ENCODE measurements at regions not wholly inside any gene's neighbourhood (a gene's known extent, or its start where the extent isn't known, plus 50 kb on each side); places are given as distances from the start of the nearest gene placed in this dataset.
"Not testable (repeated sequence)": the region's sequence is repeated elsewhere in the genome, so short reads cannot be mapped to it uniquely, and the experiment has no call there.

- Histone ChIP-seq H3K9me3 (peaks cover 0 to 4% of the 10 kb centered on the region in 2 donors), H3K4me3 (no peak overlapping the region), H3K4me1 (no peaks in the 10 kb centered on the region), H3K36me3 (no peaks in the 10 kb centered on the region), H3K27me3 (no peaks in the 10 kb centered on the region), H3K27ac (no peak overlapping the region)
- intact Hi-C loops (cut with DNase I) = no loop called here
- ATAC-seq (no peak), DNase-seq (no peak)
- TF ChIP-seq CTCF (IDR thresholded peaks at IDR 0.05) = no peak
These were observed 1071.2 kb downstream of the TYW1 start for GRCh38 chr7:68067845-68068244.

GRCh38 chr7:68070992-68071391 lies 1074.4 kb downstream of the TYW1 start:
- no peak for ATAC-seq
- Histone ChIP-seq H3K27me3 (no peaks in the 10 kb centered on the region), H3K4me1 (no peaks in the 10 kb centered on the region), H3K4me3 (no peak overlapping the region), H3K27ac (no peak overlapping the region), H3K9me3 (peaks cover 0 to 9% of the 10 kb centered on the region in 2 donors), H3K36me3 (no peaks in the 10 kb centered on the region)
- TF ChIP-seq CTCF (IDR thresholded peaks at IDR 0.05) = no peak
- DNase-seq = no peak
- intact Hi-C loops (cut with DNase I) = no loop called here

- no peak for ATAC-seq
- Histone ChIP-seq H3K36me3 (no peaks in the 10 kb centered on the region), H3K4me1 (no peaks in the 10 kb centered on the region), H3K27me3 (no peaks in the 10 kb centered on the region), H3K9me3 (peaks cover 0 to 13% of the 10 kb centered on the region in 2 donors), H3K27ac (no peak overlapping the region), H3K4me3 (no peak overlapping the region)
- intact Hi-C loops (cut with DNase I) = no loop called here
- no peak for TF ChIP-seq CTCF (IDR thresholded peaks at IDR 0.05)
- no peak for DNase-seq
These were observed 1077.1 kb downstream of the TYW1 start for GRCh38 chr7:68073701-68074100.

GRCh38 chr7:68074242-68074641 lies 1077.6 kb downstream of the TYW1 start:
- no peak for TF ChIP-seq CTCF (IDR thresholded peaks at IDR 0.05)
- no peaks in the 10 kb centered on the region for H3K36me3 ChIP-seq
- no peak overlapping the region for H3K27ac ChIP-seq
- H3K9me3 ChIP-seq = peaks cover 0 to 13% of the 10 kb centered on the region in 2 donors
- intact Hi-C loops (cut with DNase I) = no loop called here
- H3K27me3 ChIP-seq = no peaks in the 10 kb centered on the region
- DNase-seq (no peak), ATAC-seq (no peak)
- H3K4me3 ChIP-seq = no peak overlapping the region
- no peaks in the 10 kb centered on the region for H3K4me1 ChIP-seq

- no peak for TF ChIP-seq CTCF (IDR thresholded peaks at IDR 0.05)
- Histone ChIP-seq H3K9me3 (peaks cover 0 to 34% of the 10 kb centered on the region in 2 donors), H3K36me3 (no peaks in the 10 kb centered on the region), H3K4me1 (no peaks in the 10 kb centered on the region), H3K4me3 (no peak overlapping the region), H3K27ac (no peak overlapping the region), H3K27me3 (no peaks in the 10 kb centered on the region)
- DNase-seq = no peak
- intact Hi-C loops (cut with DNase I) = no loop called here
- no peak for ATAC-seq
These were observed 1081.6 kb downstream of the TYW1 start for GRCh38 chr7:68078157-68078710.

GRCh38 chr7:68082066-68082960 lies 1085.7 kb downstream of the TYW1 start:
- DNase-seq = peak in 1 of 4 donors; percentile 68
- H3K36me3 ChIP-seq; H3K27me3 ChIP-seq; H3K4me1 ChIP-seq; intact Hi-C loops (cut with DNase I); H3K27ac ChIP-seq; H3K4me3 ChIP-seq; ATAC-seq: not testable (repeated sequence)
- peaks cover 0 to 40% of the 10 kb centered on the region in 2 donors for H3K9me3 ChIP-seq

- H3K4me3 ChIP-seq; H3K4me1 ChIP-seq; H3K36me3 ChIP-seq; intact Hi-C loops (cut with DNase I); H3K27me3 ChIP-seq; H3K27ac ChIP-seq; DNase-seq; ATAC-seq: not testable (repeated sequence)
- H3K9me3 ChIP-seq = peaks cover 0 to 39% of the 10 kb centered on the region in 2 donors
These were observed 1086.5 kb downstream of the TYW1 start for GRCh38 chr7:68082961-68083657.
